Hepatic stellate cell (primary cell): ENCODE measurements at regions not wholly inside any gene's neighbourhood (a gene's known extent, or its start where the extent isn't known, plus 50 kb on each side); places are given as distances from the start of the nearest gene placed in this dataset.

Experiments used
- DNase-seq: peaks from one replicate; pipeline ENCODE4 v3.0.0; 2011; ENCODE audit warnings: low spot score

DNA sequence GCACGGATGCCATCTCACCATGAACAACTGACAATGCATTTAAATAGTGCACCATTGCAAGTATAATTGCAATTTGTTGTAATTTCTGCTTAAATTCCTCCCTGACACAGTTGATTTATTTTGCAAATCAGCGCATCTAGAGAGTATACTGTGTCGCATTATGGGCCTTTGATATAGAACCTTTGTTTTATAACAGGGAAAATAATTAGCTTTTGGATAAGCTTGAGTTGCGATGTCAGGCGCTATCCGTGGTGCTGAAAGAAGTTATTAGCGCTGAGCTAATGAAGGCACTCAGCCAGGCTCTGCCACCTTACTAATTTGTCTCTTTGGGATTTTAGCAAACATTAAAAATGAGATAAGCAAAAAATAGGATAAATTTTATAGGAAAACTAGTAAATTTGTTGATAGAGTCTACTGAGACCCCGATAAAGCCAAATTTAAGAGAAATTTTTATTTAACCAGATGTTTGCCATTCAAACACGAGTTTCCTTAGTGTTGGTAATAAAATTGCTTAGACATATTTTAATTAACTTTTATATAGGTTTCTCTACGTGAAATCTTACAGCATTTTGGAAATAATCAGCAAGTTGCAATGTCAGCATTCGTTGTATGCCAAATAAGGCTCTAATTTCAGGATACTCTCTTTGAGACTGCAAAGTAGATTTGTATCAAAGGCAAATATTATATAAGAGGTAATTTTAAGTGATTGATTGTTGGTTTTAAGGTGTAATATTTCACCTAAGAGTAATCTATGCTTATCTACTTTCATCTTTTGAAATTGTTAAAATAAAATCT is 355.5 kb downstream of the TLR4 start:
- DNase-seq, result no peak

DNA sequence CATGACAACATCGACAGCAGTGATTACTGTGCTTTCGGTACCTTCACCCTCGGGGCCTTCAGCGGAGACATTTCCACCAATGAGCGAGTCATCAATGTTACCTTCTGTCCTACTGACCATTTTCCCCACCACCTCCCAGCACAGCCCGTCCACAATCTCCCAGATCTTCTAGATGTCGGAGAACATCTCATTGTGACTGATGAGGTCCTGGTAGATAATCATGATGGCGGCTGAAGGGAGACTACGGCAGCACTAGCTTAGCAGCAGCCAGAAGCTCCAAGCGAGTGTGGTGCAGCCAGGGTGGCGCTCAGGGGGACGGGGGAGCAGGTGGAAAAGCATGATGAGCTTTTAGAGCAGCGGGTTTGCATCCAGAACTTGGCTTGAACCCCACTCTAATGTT is 379.0 kb downstream of the TLR4 start:
- no peak for DNase-seq

DNA sequence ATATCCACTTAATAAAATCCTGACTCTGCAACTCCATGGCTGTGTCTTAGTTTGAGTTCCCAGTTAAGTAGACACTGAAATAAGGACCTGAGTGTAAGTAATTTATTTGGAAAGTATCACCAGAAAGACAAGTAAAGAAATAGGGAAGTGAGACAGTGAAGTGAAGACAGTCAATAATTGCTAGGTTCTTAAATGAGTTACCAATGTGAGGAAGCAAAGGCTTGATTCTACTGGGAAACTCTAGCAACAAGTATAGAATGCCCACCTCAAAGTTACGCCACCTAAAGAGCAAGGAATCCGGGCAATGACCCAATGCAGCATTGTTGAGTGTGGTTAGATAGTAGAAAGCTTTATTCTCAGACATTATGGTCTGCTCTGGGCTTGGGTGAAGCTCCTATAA is 383.9 kb downstream of the TLR4 start:
- DNase-seq, result no peak

DNA sequence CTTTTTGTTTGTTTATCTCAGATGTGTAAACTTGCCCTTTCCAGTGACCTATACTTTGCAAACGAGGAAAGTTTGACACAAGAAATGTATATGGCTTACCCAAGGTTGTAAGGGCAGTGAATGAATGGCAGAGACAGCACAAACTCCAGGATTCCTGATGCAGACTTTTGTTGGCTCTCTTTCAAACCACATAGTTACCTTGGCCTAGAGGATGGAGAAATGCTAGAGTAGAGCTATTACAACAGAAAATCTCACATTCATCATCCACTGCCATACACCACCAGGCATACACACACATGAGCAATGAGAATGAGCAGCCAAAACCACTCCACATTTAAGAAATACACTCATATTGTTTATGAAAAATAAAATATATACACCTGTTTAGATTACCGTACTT is 387.0 kb downstream of the TLR4 start:
- DNase-seq, result no peak

DNA sequence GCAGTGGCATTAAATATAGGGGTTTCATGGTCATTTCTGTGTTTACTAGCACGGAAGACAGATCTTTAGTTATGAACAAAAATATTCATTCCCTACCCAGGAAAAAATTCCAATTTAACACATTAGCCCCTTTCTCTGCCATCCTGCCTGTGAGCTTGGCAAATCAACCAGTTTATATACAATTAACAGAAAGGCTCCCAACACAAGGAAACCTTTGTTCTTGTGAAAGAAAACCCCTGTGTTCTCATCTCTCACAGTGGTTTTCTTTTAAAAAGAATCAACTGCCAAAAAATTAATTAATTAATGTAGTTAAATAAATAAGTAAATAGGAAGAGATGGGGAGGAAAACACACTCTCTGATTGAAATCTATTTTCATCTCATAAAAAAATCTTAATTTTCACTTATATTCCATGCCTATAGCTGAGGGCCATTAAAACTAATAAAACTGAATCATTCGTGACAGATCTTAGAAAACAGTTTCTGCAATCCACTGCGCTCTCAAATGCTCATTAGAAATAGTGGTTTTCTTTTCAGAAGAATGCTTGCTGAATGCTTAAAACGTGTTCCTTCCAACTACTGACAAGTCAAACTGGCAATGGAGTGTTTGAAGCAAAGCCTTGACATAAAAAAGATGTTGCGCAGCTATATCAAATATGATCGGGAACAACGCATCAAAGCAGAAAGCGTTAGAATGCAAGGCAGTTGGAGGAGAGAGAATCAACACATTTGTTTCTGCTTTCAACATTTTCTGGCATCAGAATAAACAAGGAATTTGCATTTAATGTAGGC is 387.7 kb downstream of the TLR4 start:
- no peak for DNase-seq

DNA sequence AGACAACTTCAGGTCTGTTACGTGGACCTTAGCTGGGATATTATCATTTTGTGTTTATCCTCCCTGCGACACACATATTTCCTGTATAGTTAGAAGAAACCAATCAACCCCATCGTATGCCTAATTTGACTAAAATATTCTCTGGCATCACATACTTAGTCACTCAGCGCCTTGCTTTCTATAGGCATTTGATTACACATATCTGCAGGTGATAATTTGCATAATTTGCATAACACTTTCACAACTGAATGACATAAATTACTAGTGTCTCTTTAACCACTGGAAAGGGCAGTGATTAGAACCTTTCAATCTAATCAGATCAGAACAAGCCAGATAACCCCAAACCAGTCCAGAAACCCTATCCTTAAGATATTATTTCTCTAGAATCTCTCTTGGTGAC is 390.2 kb downstream of the TLR4 start:
- DNase-seq, result no peak

DNA sequence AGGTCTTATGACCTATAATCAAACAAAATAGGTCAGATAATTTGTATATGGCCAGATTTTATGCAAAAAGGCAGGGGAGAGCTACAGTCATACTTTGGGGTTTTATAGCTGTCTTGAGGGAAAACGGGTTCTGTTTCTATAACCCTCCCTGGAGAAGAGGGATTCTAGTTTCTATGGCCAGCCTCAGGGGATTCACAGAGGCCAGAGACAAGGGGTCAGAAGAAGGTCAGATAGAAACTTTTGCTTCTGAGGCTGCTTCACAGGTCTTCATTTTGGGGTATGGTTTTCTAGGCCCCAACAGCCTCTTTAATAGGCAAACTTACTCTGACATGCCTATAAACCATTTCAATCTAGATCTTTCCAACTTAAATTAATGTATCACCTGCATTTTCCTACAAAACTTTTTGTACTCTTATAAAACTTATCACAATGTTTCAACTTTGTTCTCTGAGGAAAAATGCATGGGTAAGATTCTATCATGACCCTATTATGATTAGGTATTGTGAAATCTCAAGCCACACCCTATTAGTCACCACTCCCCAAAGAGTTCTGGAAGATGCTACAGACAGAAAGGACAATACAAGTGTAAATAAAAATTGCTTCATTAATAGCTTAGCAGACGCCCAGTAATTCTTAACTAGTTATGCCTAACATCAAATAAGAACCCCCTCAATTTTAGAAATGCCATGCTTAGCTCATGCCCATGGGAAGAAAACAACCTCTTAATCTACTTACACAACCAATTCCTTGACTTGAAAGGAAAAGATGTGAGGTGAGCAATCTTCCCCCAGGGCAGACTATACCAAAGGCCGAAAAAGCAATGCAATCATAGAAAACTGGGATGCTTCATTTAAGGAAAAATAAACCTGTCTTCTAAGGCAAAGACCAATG is 396.6 kb downstream of the TLR4 start:
- DNase-seq, result no peak

DNA sequence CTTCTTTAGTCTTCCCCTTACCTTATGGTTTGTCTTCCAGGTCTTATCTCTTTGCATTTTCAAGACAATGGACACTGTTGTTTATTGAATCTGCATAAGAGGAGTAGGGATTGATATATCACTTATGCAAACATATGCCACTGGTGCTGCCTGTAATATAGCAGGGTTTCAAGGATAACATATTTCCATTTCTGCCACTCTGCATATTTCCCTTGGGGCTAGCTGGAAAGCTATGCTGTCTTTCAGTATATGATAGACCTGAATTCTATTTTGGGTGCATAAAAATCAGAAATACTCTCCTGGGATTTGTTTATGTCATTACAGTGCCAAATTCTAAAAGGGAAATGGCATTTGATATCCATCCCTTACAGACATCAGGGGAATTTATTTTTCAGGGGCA is 400.2 kb downstream of the TLR4 start:
- DNase-seq, result no peak

DNA sequence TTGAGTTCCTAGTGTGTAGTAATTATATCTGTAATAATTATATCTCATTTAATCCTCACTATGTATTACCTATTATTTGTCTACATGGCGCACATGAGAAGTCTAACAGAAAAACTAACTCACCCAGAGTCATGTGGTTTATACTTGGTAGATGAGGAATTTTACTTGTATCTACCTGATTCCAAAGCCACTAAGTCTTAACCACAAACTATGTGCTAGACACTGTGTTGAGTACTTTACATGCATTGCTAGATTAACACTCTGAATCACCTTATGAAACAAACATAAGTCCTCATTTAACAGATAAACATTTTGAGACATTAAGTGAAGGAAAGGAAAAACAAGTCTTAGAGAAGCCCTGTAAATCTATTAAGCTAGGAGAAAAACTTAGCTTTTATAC is 404.8 kb downstream of the TLR4 start:
- no peak for DNase-seq

DNA sequence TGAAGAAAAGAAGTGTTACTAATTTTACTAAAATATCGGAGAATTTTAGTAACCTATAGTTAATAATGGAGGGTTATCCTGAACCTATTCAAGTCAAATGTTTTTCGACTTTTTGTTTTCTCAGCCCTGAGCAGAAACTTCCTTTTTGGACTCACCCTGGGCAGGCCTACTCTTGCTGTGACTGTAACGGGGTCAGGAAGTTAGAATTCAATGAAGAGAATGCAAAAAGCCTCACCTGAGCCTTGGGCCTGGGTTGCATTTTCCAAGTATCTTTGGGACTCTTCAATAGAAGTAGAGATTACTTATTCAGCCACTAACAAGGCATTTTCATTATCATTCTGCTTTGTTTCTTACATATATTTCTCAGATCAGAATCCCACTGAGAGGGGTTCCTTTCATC is 405.3 kb downstream of the TLR4 start:
- no peak for DNase-seq

DNA sequence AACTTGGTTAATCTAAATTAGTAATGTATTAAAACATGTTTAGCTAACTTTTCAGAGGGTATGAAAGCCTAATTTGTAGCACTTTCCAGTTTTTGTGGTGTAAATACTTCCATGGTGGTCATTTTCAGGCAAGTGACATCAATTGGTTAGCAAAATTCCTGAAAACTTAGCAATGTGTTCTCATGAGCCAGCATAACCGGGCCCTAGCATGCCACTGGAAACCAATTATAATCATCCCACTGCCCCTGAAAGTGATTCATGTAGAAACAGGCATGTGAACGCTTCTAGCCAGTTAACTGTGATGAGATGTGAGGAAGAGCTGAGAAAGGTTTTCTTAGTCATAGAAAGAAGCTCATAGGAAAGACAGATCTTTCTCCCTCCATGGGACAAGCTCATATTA is 417.2 kb downstream of the TLR4 start:
- DNase-seq, result no peak

DNA sequence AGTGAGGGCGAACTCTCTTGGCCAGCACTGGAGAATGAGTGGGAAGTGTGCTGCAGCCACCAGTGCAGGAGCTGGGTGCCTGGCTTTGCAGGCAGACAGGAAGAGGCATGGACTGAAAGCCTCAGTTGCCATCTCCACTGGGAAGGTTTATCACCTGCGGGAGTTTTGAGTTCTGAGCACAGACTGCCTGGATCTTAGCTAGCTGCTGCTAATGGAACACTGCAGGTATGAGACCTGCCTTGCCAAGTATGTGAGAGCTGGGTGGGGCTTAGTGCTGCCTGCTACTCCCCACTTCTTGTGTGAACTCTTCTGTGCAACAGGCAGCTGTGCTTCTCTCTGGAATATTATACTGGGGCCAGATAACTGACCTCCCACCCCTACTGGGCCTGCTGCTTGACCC is 424.1 kb downstream of the TLR4 start:
- DNase-seq, result no peak

DNA sequence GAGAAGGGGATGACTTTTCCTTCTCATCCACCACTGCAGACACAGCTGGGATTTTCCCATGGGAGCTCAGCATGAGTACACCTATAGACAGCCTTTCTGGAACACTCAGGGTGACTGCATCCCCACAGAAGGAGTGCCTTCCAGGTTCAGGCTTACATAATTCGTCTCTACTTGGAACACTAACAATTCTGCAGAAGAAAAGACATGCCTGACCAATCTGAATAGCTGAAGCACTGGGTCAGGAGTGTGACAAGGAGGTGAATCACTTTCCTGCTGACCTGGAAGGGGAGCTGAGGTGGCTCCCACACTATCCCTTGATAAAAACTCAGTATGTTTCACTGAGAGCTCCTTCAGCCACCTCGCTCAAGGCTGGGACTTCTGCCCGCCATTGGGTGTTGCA is 425.3 kb downstream of the TLR4 start:
- no peak for DNase-seq

DNA sequence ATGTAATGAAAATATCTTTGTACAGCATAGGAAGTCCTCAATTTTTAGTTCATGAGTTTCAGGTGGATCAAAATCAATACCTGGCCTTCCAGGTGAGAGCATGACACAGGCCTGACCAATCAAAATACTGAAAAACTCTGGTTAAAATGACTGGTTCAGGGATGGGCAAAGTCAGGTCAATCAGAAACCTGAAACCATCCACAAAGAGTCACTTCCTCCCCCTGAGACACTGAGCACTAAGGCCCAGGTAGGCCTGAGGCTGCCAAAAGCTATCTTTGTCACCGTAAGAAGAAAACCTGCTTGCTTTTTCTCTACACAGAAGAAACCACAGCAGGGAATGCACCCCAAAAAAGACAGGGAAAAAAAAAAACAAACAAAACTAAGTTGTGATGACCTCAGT is 444.8 kb downstream of the TLR4 start:
- no peak for DNase-seq

DNA sequence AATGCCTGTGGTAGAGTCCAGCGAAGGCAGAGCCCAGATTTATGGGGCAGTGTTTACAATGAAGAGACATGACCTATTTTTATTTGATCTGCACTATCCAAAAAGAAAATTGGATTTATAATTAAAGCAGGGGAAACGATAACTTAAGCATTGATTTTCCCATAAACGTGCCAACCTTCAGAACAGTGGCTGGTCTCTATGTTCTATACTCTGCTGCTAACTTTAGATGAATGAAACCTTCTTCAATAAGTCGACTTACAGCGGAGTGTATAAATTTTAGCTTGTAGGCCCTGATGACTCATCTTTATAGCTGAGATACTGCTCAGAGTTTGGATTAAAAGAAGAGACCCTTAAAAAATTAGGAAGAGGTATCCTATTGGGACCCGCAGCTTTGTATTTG is 452.6 kb downstream of the TLR4 start:
- DNase-seq, result no peak

DNA sequence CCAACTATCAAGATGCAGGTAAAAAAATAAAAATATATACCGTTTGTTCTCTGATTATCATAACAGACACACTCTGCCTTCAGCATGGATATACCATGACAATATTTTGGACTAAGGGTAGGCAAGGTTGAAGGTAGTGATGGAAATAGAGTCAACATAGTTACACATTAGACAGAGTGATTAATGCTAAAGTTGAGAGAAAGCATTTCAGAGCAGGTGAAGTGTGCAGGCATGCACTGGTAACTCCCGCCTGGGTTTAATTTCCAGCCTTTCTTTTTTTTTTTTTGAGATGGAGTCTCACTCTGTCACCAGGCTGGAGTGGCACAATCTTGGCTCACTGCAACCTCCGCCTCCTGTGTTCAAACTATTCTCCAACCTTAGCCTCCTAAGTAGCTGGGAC is 458.5 kb downstream of the TLR4 start:
- no peak for DNase-seq

DNA sequence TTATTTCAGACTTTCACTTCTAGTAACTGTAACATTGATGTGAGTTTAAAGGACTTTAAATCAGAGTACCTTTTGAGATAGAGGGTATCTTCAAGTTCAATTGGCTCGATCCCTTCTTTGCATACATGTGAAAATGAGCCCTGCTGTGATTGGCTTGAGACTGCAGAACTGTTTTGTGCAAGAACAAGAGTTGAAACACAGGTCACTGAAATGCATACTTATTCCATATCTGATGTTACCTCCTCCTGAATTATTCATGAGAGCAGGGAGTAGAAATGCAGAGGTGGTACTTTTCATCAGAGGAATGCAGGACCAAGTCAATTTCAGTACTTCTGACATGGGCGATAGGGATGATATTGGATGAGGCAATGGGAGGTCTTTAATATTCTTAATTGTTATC is 459.5 kb downstream of the TLR4 start:
- no peak for DNase-seq

DNA sequence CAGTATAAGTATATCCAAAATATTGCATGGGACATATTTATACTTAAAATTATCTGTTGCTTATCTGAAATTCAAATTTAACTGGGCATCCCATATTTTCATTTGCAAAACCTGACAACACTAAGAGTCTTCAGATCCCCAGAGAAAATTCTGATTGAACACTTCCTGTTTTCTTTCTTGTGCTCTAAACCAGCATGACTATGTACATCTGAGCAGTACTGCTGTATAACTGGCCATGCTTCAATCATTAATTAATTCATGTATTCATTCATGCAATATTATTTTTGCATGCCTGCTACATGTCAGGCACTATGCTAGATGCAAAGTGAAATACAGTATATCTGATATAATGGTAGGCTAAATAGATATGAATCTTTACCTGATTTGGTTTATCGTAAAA is 461.2 kb downstream of the TLR4 start:
- no peak for DNase-seq

DNA sequence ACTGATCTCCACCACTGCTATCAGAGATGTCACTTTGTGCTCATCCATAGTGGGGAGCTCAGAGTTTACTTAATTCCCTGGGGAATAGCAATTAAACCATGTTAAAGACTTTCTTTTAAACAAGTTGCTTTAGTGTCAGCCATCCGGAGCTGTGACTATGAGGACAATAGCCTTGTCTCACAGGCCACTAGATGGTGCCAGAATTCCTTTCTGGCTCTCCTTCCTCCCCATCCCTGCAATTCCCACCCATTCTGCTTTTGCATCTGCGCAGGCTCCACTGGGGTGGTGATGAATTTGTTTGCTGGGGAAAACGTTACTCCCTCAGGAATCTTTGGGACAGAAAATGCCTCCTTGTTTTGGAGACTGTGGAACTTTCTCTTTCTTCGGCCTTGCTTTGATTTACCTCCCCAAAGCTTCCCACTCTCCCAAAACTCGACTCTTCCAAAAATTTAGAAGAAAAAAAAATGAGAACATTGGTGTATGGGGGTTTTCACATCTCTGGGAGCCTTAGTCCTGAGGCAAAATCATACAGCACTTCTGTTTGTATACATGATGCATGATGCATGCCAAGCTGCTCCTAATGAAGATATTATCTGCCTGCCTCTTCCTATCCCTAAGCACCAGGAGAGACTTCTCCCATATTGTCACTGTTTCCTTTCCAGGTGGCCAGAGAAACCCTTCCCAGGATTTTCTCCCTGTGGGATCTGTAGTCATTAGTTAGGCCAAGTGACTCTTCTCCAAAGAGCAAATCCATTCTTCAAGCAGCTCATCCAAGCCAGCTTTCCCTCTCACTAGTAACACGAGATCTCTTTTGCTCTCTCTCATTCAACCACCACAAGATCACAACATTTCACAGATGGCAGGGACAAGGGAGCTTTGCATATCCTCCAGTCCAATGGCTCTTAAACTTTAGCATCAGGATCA is 466.1 kb downstream of the TLR4 start:
- DNase-seq, result peak; percentile 5

DNA sequence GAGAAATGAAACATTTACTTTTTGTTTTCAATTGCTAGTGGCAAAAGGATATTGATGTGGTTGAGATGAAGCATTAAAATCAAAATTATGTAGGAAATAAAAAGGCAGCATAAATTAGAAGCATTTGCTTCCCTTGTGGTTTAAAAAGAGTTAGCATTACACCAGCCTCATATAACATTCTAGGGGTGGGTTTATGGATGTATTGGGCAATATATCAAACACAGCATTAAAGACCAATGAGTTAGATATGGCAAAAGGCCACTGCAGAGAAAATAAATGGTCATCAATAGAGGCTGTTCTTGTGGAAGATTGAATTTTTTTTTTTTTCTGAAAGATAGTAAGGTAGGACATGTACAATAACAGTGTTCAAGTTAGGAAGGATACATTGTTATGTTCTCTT is 473.0 kb downstream of the TLR4 start:
- DNase-seq, result no peak

DNA sequence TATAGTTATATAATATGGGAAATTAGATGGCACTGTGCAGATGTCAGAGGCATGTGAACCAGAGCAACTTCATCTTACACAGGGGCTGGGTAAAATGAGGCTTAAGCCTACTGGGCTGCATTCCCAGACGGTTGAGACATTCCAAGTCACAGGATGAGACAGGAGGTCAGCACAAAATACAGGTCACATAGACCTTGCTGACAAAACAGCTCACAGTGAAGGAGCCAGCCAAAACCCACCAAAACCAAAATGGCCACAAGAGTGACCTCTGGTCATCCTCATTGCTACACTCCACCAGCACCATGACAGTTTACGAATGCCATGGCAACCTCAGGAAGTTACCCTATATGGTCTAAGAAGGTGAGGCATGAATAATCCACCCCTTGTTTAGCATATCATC is 479.4 kb downstream of the TLR4 start:
- DNase-seq, result no peak

DNA sequence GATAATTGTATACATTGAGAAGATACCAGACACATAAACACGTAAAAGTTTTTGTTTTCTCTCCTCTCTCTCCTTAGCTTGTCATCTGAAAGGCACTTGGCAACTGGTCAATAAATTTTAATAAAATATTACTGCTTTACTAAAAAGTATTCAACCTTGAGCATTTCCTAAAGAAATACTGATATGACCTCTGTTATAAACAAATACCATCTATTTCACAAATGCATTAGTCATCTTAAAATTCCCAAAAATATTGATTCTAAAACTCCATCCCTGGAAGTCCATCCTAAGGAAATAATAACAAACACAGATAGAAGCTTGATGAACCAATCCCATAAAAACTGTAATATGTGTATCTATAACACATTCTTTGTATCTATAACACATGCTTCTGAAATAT is 483.2 kb downstream of the TLR4 start:
- no peak for DNase-seq
